ENCODE measurements at regions not wholly inside any gene's neighbourhood (a gene's known extent, or its start where the extent isn't known, plus 50 kb on each side); places are given as distances from the start of the nearest gene placed in this dataset.

DNA sequence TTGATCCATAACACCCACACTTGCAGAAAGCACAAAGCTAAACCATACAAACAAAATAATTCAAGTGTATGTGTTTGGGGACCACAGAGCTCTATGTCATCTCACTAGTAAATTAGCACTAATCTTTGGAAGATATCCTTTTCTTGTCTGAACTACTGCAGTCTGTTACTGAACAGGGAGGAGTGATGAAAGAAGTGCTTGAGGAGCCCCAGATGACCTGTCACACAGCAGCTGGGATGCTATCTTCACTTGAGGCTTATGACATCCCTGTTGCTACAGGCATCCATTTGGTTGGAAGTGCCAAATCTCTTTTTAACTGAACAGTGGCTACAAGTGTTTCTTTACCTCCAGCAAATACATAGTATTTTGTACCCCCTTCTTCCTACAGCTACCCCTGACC lies 386.3 kb upstream of the CHAC2 start:
- Histone ChIP-seq H3K27ac (ENCODE audit: low read length) (no peak overlapping the region), H3K9ac (ENCODE audit: low read depth, low read length) (no peak overlapping the region), H3K36me3 (ENCODE audit: insufficient read depth, low read depth, low read length) (no peaks in the 10 kb centered on the region), H3K9me3 (ENCODE audit: insufficient read depth, low read depth, low read length) (peaks cover under 1% of the 10 kb centered on the region; the same call in 1 of the 2 replicates), H3K27me3 (ENCODE audit: insufficient read depth, low read length) (no peaks in the 10 kb centered on the region), H3K4me1 (ENCODE audit: insufficient read depth, low read length) (no peaks in the 10 kb centered on the region), H3K4me3 (ENCODE audit: low read length) (no peak overlapping the region)

GRCh38 chr2:53379547-53379946 lies 388.1 kb upstream of the CHAC2 start:
- Histone ChIP-seq H3K4me1 (ENCODE audit: insufficient read depth, low read length) (no peaks in the 10 kb centered on the region), H3K27ac (ENCODE audit: low read length) (no peak overlapping the region), H3K36me3 (ENCODE audit: insufficient read depth, low read depth, low read length) (no peaks in the 10 kb centered on the region), H3K27me3 (ENCODE audit: insufficient read depth, low read length) (no peaks in the 10 kb centered on the region), H3K4me3 (ENCODE audit: low read length) (no peak overlapping the region), H3K9ac (ENCODE audit: low read depth, low read length) (no peak overlapping the region), H3K9me3 (ENCODE audit: insufficient read depth, low read depth, low read length) (no peaks in the 10 kb centered on the region; the same call in 1 of the 2 replicates)

DNA sequence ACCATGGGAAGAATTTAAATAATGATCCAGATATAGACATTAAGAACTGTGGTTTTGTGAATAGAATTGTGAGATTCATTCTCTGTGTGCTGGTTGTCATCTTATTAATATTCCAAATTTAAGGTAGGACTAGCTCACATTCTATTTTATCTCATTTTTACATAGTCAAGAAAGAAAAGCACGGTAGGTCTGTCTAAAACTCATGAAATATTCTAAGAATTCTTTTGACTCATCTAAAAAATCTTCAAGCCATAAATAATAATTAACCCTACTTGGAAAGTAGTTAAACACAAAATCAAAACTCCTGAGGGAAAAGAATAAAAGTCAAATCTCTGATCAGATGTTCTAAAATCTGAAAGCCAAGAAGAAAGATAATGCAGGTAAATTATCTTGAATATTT lies 388.8 kb upstream of the CHAC2 start:
- H3K9me3 ChIP-seq (ENCODE audit: insufficient read depth, low read depth, low read length) = no peaks in the 10 kb centered on the region; the same call in 1 of the 2 replicates
- no peak overlapping the region for H3K9ac ChIP-seq (ENCODE audit: low read depth, low read length)
- peaks cover 3% of the 10 kb centered on the region; the same call in 1 of the 2 replicates for H3K4me1 ChIP-seq (ENCODE audit: insufficient read depth, low read length)
- H3K27me3 ChIP-seq (ENCODE audit: insufficient read depth, low read length) = no peaks in the 10 kb centered on the region
- no peak overlapping the region for H3K27ac ChIP-seq (ENCODE audit: low read length)
- no peak overlapping the region for H3K4me3 ChIP-seq (ENCODE audit: low read length)
- H3K36me3 ChIP-seq (ENCODE audit: insufficient read depth, low read depth, low read length) = no peaks in the 10 kb centered on the region

DNA sequence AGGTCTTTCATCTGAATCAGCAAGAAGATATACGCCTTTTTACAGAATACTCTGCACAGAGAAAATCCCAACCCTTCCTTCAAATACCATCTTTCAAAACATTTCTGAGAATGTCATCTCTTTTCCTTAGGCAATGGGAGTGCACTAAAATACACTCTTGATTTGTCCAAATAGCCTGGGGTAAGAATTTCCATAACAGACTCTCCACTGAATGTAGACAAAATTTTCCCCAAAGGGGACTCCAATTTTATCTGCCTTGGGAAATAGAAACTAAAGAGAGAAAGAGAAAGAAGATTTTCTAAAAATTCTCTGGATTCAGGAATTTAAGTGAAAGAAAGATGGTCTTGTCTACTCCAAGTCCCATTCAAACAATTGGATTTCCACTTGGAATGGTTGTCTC lies 394.5 kb upstream of the CHAC2 start:
- no peaks in the 10 kb centered on the region; the same call in 1 of the 2 replicates for H3K9me3 ChIP-seq (ENCODE audit: insufficient read depth, low read depth, low read length)
- H3K27ac ChIP-seq (ENCODE audit: low read length) = no peak overlapping the region
- no peaks in the 10 kb centered on the region for H3K27me3 ChIP-seq (ENCODE audit: insufficient read depth, low read length)
- no peaks in the 10 kb centered on the region for H3K36me3 ChIP-seq (ENCODE audit: insufficient read depth, low read depth, low read length)
- no peak overlapping the region for H3K9ac ChIP-seq (ENCODE audit: low read depth, low read length)
- peaks cover 7% of the 10 kb centered on the region; the same call in 1 of the 2 replicates for H3K4me1 ChIP-seq (ENCODE audit: insufficient read depth, low read length)
- H3K4me3 ChIP-seq (ENCODE audit: low read length) = no peak overlapping the region

- H3K9me3 ChIP-seq (ENCODE audit: insufficient read depth, low read depth, low read length) = no peaks in the 10 kb centered on the region
- H3K27ac ChIP-seq (ENCODE audit: low read length) = no peak overlapping the region
- H3K9ac ChIP-seq (ENCODE audit: low read depth, low read length) = no peak overlapping the region
- H3K27me3 ChIP-seq (ENCODE audit: insufficient read depth, low read length) = no peaks in the 10 kb centered on the region
- H3K4me1 ChIP-seq (ENCODE audit: insufficient read depth, low read length) = no peaks in the 10 kb centered on the region
- no peaks in the 10 kb centered on the region for H3K36me3 ChIP-seq (ENCODE audit: insufficient read depth, low read depth, low read length)
- no peak overlapping the region for H3K4me3 ChIP-seq (ENCODE audit: low read length)
These were observed 401.1 kb upstream of the CHAC2 start for GRCh38 chr2:53366543-53366942.

GRCh38 chr2:53362934-53363333 lies 404.7 kb upstream of the CHAC2 start:
- Histone ChIP-seq H3K9ac (ENCODE audit: low read depth, low read length) (no peak overlapping the region), H3K36me3 (ENCODE audit: insufficient read depth, low read depth, low read length) (no peaks in the 10 kb centered on the region), H3K4me1 (ENCODE audit: insufficient read depth, low read length) (no peaks in the 10 kb centered on the region)

DNA sequence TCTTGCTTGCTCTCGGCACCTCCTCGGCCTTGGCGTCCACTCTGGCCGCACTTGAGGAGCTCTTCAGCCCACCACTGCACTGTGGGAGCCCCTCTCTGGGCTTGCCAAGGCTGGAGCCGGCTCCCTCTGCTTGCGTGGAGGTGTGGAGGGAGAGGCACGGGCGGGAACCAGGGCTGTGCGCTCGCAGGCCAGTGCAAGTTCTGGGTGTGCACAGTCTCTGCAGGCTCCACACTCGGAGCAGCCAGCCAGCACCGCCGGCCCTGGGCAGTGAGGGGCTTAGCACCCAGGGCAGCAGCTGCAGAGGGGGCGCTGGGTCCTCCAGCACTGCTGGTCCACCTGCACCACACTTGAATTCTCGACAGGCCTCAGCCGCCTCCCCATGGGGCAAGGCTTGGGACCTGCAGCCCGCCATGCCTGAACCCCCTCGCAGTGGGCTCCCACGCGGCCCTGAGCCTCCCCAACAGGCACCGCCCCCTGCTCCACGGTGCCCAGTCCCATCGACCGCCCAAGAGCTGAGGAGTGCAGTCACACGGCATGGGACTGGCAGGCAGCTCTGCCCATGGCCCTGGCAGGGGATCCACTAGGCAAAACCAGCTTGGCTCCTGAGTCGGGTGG lies 411.2 kb upstream of the CHAC2 start:
- H3K27ac ChIP-seq (ENCODE audit: low read length) = no peak overlapping the region
- H3K36me3 ChIP-seq (ENCODE audit: insufficient read depth, low read depth, low read length) = no peaks in the 10 kb centered on the region
- H3K27me3 ChIP-seq (ENCODE audit: insufficient read depth, low read length) = no peaks in the 10 kb centered on the region
- H3K9me3 ChIP-seq (ENCODE audit: insufficient read depth, low read depth, low read length) = peaks cover 16% of the 10 kb centered on the region
- no peak overlapping the region for H3K9ac ChIP-seq (ENCODE audit: low read depth, low read length)
- H3K4me3 ChIP-seq (ENCODE audit: low read length) = no peak overlapping the region
- H3K4me1 ChIP-seq (ENCODE audit: insufficient read depth, low read length) = 0 out of 2 replicates have a peak, but pooled peaks cover 3% of the 10 kb centered on the region

More at GRCh38 chr2:53362934-53363333, 404.7 kb upstream of the CHAC2 start:
- H3K9me3 ChIP-seq (ENCODE audit: insufficient read depth, low read depth, low read length) = no peaks in the 10 kb centered on the region
- no peak overlapping the region for H3K4me3 ChIP-seq (ENCODE audit: low read length)
- no peaks in the 10 kb centered on the region for H3K27me3 ChIP-seq (ENCODE audit: insufficient read depth, low read length)
- H3K27ac ChIP-seq (ENCODE audit: low read length) = no peak overlapping the region

GRCh38 chr2:53353135-53354114 lies 414.2 kb upstream of the CHAC2 start:
- Histone ChIP-seq H3K4me3 (ENCODE audit: low read length) (no peak overlapping the region), H3K9me3 (ENCODE audit: insufficient read depth, low read depth, low read length) (peaks cover 16% of the 10 kb centered on the region), H3K27me3 (ENCODE audit: insufficient read depth, low read length) (no peaks in the 10 kb centered on the region), H3K36me3 (ENCODE audit: insufficient read depth, low read depth, low read length) (no peaks in the 10 kb centered on the region), H3K9ac (ENCODE audit: low read depth, low read length) (peak overlapping the region; percentile 58; the same call in 1 of the 2 replicates), H3K4me1 (ENCODE audit: insufficient read depth, low read length) (0 out of 2 replicates have a peak, but pooled peaks cover 3% of the 10 kb centered on the region), H3K27ac (ENCODE audit: low read length) (no peak overlapping the region)

- H3K27me3 ChIP-seq (ENCODE audit: insufficient read depth, low read length) = no peaks in the 10 kb centered on the region
- H3K4me3 ChIP-seq (ENCODE audit: low read length) = no peak overlapping the region
- H3K9ac ChIP-seq (ENCODE audit: low read depth, low read length) = no peak overlapping the region
- no peak overlapping the region for H3K27ac ChIP-seq (ENCODE audit: low read length)
- H3K36me3 ChIP-seq (ENCODE audit: insufficient read depth, low read depth, low read length) = no peaks in the 10 kb centered on the region
- H3K4me1 ChIP-seq (ENCODE audit: insufficient read depth, low read length) = no peaks in the 10 kb centered on the region
- H3K9me3 ChIP-seq (ENCODE audit: insufficient read depth, low read depth, low read length) = no peaks in the 10 kb centered on the region
These were observed 420.3 kb upstream of the CHAC2 start for GRCh38 chr2:53347269-53347668.

DNA sequence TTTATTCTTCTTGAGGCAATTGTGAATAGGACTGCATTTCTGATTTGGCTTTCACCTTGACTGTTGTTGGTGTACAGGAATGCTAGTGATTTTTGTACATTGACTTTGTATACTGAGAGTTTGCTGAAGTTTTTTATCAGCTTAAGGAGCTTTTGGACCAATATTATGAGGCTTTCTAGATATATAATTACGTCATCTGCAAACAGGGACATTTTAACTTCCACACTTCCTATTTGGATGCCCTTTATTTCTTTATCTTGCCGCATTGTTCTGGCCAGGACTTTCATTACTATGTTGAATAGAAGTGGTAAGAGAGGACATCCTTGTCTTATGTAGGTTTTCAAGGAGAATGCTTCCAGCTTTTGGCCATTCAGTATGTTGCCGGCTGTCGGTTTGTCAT lies 425.4 kb upstream of the CHAC2 start:
- Histone ChIP-seq H3K4me1 (ENCODE audit: insufficient read depth, low read length) (no peaks in the 10 kb centered on the region), H3K27ac (ENCODE audit: low read length) (no peak overlapping the region), H3K9ac (ENCODE audit: low read depth, low read length) (no peak overlapping the region), H3K36me3 (ENCODE audit: insufficient read depth, low read depth, low read length) (no peaks in the 10 kb centered on the region), H3K27me3 (ENCODE audit: insufficient read depth, low read length) (no peaks in the 10 kb centered on the region), H3K4me3 (ENCODE audit: low read length) (no peak overlapping the region), H3K9me3 (ENCODE audit: insufficient read depth, low read depth, low read length) (no peaks in the 10 kb centered on the region)

DNA sequence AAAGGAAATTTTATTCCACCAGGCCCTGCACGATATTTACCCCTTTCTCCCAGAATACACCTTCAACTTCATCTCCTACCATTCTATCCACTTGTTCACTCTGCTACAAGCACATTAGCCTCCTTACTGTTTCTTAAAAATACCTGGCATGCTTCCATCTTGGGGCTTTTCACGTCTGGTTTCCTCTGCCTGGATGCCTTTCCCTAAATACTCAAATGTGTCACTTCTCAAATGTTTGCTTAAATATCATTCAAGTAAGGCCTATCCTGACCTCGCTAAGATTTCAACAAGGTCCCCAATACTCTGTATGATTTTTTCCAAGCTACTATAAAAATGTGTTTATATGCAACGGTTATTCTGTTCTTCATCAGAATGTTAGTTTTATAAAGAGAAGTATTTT lies 433.0 kb upstream of the CHAC2 start:
- Histone ChIP-seq H3K27ac (ENCODE audit: low read length) (no peak overlapping the region), H3K4me3 (ENCODE audit: low read length) (no peak overlapping the region), H3K9me3 (ENCODE audit: insufficient read depth, low read depth, low read length) (no peaks in the 10 kb centered on the region), H3K9ac (ENCODE audit: low read depth, low read length) (no peak overlapping the region), H3K27me3 (ENCODE audit: insufficient read depth, low read length) (no peaks in the 10 kb centered on the region), H3K36me3 (ENCODE audit: insufficient read depth, low read depth, low read length) (no peaks in the 10 kb centered on the region), H3K4me1 (ENCODE audit: insufficient read depth, low read length) (no peaks in the 10 kb centered on the region)

DNA sequence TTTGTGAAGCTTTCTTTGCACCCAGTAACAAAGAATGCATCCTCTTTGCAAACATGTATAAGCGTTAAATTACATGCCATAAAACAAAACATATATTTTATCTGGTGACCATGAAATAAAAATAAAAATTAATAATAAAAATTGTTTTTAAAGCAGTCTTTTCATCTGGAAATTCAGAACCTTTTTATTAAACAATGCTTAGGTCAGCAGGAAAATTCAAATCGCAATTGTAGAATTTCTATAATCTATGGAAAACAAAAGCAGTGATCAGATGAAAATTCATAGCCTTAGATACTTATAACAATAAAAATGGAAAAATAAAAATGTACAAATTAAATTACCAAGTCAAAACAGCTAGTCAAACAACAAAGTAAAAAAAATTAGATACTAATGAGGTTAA lies 435.9 kb upstream of the CHAC2 start:
- H3K9me3 ChIP-seq (ENCODE audit: insufficient read depth, low read depth, low read length) = no peaks in the 10 kb centered on the region
- H3K27ac ChIP-seq (ENCODE audit: low read length) = no peak overlapping the region
- H3K4me3 ChIP-seq (ENCODE audit: low read length) = no peak overlapping the region
- no peak overlapping the region for H3K9ac ChIP-seq (ENCODE audit: low read depth, low read length)
- no peaks in the 10 kb centered on the region for H3K4me1 ChIP-seq (ENCODE audit: insufficient read depth, low read length)
- H3K36me3 ChIP-seq (ENCODE audit: insufficient read depth, low read depth, low read length) = no peaks in the 10 kb centered on the region
- H3K27me3 ChIP-seq (ENCODE audit: insufficient read depth, low read length) = no peaks in the 10 kb centered on the region
